GM21737 (cell line): ENCODE measurements at regions not wholly inside any gene's neighbourhood (a gene's known extent, or its start where the extent isn't known, plus 50 kb on each side); places are given as distances from the start of the nearest gene placed in this dataset.
"Not testable (repeated sequence)": the region's sequence is repeated elsewhere in the genome, so short reads cannot be mapped to it uniquely, and the experiment has no call there.

Source experiments
- ATAC-seq: cut with Tn5 transposase; IDR thresholded peaks from one replicate; pipeline ENCODE4 v1.9.1; 2021; ENCODE audit warnings: mild to moderate bottlenecking, moderate library complexity; ENCODE audit not compliant: unreplicated experiment

GRCh38 chr7:81296726-81297125, 377.9 kb upstream of the SEMA3C start:
- ATAC-seq: no peak

- ATAC-seq: no peak
Observed at GRCh38 chr7:81294897-81295515, 376.2 kb upstream of the SEMA3C start.

GRCh38 chr7:81293806-81294205, 375.0 kb upstream of the SEMA3C start:
- no peak for ATAC-seq

- not testable (repeated sequence) for ATAC-seq
Observed at GRCh38 chr7:81286754-81287153, 367.9 kb upstream of the SEMA3C start.

GRCh38 chr7:81285142-81285871, 366.5 kb upstream of the SEMA3C start:
- ATAC-seq: no peak

- no peak for ATAC-seq
Observed at GRCh38 chr7:81284576-81284975, 365.7 kb upstream of the SEMA3C start.

- no peak for ATAC-seq
Observed at GRCh38 chr7:81280531-81280930, 361.7 kb upstream of the SEMA3C start.

- ATAC-seq: no peak
Observed at GRCh38 chr7:81277691-81278090, 358.8 kb upstream of the SEMA3C start.

- no peak for ATAC-seq
Observed at GRCh38 chr7:81273601-81274397, 354.9 kb upstream of the SEMA3C start.

GRCh38 chr7:81272176-81272575, 353.3 kb upstream of the SEMA3C start:
- no peak for ATAC-seq

- no peak for ATAC-seq
Observed at GRCh38 chr7:81268551-81268950, 349.7 kb upstream of the SEMA3C start.

- no peak for ATAC-seq
Observed at GRCh38 chr7:81267508-81267907, 348.7 kb upstream of the SEMA3C start.

GRCh38 chr7:81264116-81264515, 345.3 kb upstream of the SEMA3C start:
- ATAC-seq: no peak

GRCh38 chr7:81260152-81260551, 341.3 kb upstream of the SEMA3C start:
- no peak for ATAC-seq

- ATAC-seq: no peak
Observed at GRCh38 chr7:81256991-81257390, 338.1 kb upstream of the SEMA3C start.

GRCh38 chr7:81248420-81248819, 329.6 kb upstream of the SEMA3C start:
- ATAC-seq: no peak

- ATAC-seq: not testable (repeated sequence)
Observed at GRCh38 chr7:81247364-81247763, 328.5 kb upstream of the SEMA3C start.

- no peak for ATAC-seq
Observed at GRCh38 chr7:81245353-81245752, 326.5 kb upstream of the SEMA3C start.

- ATAC-seq: no peak
Observed at GRCh38 chr7:81244224-81244623, 325.4 kb upstream of the SEMA3C start.

- ATAC-seq: no peak
Observed at GRCh38 chr7:81236560-81236959, 317.7 kb upstream of the SEMA3C start.

- ATAC-seq: no peak
Observed at GRCh38 chr7:81235997-81236396, 317.1 kb upstream of the SEMA3C start.

GRCh38 chr7:81234896-81235295, 316.0 kb upstream of the SEMA3C start:
- no peak for ATAC-seq
